CD14-positive monocyte (primary cell): ENCODE measurements at regions not wholly inside any gene's neighbourhood (a gene's known extent, or its start where the extent isn't known, plus 50 kb on each side); places are given as distances from the start of the nearest gene placed in this dataset.

Experiments used
- DNase-seq, 3 donors: peaks; one replicate each; pipeline ENCODE4 v3.0.0-alpha.2; 2011 to 2022
- H2AFZ ChIP-seq: 2 replicates; pipeline ENCODE4 v1.6.0; 2012; ENCODE audit warnings: mild to moderate bottlenecking, low read depth, low read length, inconsistent platforms; ENCODE audit not compliant: insufficient read depth, poor library complexity, severe bottlenecking
- H3K27ac ChIP-seq, 2 donors: 1 replicate in 1 of 2; 2 replicates in 1 of 2; pipeline ENCODE4 v1.5.1; 2012 to 2013; ENCODE audit warnings: low read length in 2 of 2, control low read depth in 1 of 2, inconsistent platforms in 1 of 2, low read depth in 1 of 2, mild to moderate bottlenecking in 1 of 2
- H3K27me3 ChIP-seq, 2 donors: one replicate each; pipeline versions ENCODE4 v1.6.0 to v1.6.1; 2011 to 2013; ENCODE audit warnings: low read length in 2 of 2; ENCODE audit not compliant: control insufficient read depth in 2 of 2, insufficient read depth in 2 of 2
- H3K36me3 ChIP-seq, 2 donors: replicated peaks in 1 of 2; 1 replicate in 1 of 2; 2 replicates in 1 of 2; pipeline versions ENCODE4 v1.5.1 to v1.6.1; 2012 to 2013; ENCODE audit warnings: low read length in 2 of 2, control low read depth in 1 of 2, inconsistent platforms in 1 of 2, mild to moderate bottlenecking in 1 of 2; ENCODE audit not compliant: insufficient read depth in 2 of 2, control insufficient read depth in 1 of 2
- H3K4me1 ChIP-seq, 2 donors: 1 replicate in 1 of 2; 2 replicates in 1 of 2; pipeline versions ENCODE4 v1.5.1 to v1.6.1; 2012 to 2013; ENCODE audit warnings: low read length in 2 of 2, control low read depth in 1 of 2, inconsistent platforms in 1 of 2, mild to moderate bottlenecking in 1 of 2, moderate library complexity in 1 of 2; ENCODE audit not compliant: insufficient read depth in 2 of 2, control insufficient read depth in 1 of 2
- H3K4me2 ChIP-seq: replicated peaks from 2 replicates; pipeline ENCODE3; 2012; ENCODE audit warnings: low read length, moderate library complexity, mild to moderate bottlenecking; ENCODE audit not compliant: poor library complexity, severe bottlenecking; ENCODE audit errors: extremely low read depth
- H3K4me3 ChIP-seq, 3 experiments: fragments of 200-600 bp in 1 of 3; sonication (generic) in 1 of 3; replicated peaks in 1 of 3; 1 replicate in 2 of 3; 2 replicates in 1 of 3; pipeline ENCODE4 v1.5.1; 2011 to 2013; ENCODE audit warnings: low read length in 3 of 3, mild to moderate bottlenecking in 3 of 3, control low read depth in 2 of 3, low read depth in 2 of 3, inconsistent platforms in 1 of 3, moderate library complexity in 1 of 3
- H3K79me2 ChIP-seq: 2 replicates; pipeline ENCODE4 v1.6.0; 2012; ENCODE audit warnings: mild to moderate bottlenecking, control low read depth, inconsistent platforms, low read length, moderate library complexity; ENCODE audit not compliant: insufficient read depth
- H3K9ac ChIP-seq: 2 replicates; pipeline ENCODE4 v1.6.0; 2017; ENCODE audit warnings: low read length, mild to moderate bottlenecking; ENCODE audit not compliant: insufficient read depth, poor library complexity, severe bottlenecking
- H3K9me3 ChIP-seq, 2 donors: replicated peaks in 1 of 2; 1 replicate in 1 of 2; 2 replicates in 1 of 2; pipeline versions ENCODE4 v1.5.1 to v1.6.1; 2012 to 2013; ENCODE audit warnings: low read length in 2 of 2, control low read depth in 1 of 2; ENCODE audit not compliant: control insufficient read depth in 1 of 2, insufficient read depth in 1 of 2
- H4K20me1 ChIP-seq: 2 replicates; pipeline ENCODE4 v1.6.0; 2012; ENCODE audit warnings: mild to moderate bottlenecking, low read length, control low read depth, moderate library complexity; ENCODE audit not compliant: insufficient read depth
- H3K27ac Mint-ChIP-seq, 7 donors: one replicate each; pipeline ENCODE4 v1.8.0; 2020; ENCODE audit warnings: mild to moderate bottlenecking in 7 of 7, mixed read lengths in 7 of 7, moderate library complexity in 6 of 7, inconsistent platforms in 2 of 7
- H3K27me3 Mint-ChIP-seq, 3 donors: one replicate each; pipeline ENCODE4 v1.8.0; 2021 to 2022; ENCODE audit warnings: low read depth in 3 of 3, mild to moderate bottlenecking in 3 of 3, mixed read lengths in 3 of 3, moderate library complexity in 3 of 3, inconsistent platforms in 1 of 3
- H3K36me3 Mint-ChIP-seq, 2 donors: one replicate each; pipeline ENCODE4 v1.8.0; 2020; ENCODE audit warnings: mixed read lengths in 2 of 2, inconsistent platforms in 1 of 2, mild to moderate bottlenecking in 1 of 2
- H3K4me1 Mint-ChIP-seq: one replicate; pipeline ENCODE4 v1.8.0; 2020; ENCODE audit warnings: mild to moderate bottlenecking, mixed read lengths
- H3K4me3 Mint-ChIP-seq, 2 donors: one replicate each; pipeline ENCODE4 v1.8.0; 2020; ENCODE audit warnings: mild to moderate bottlenecking in 2 of 2, mixed read lengths in 2 of 2, moderate library complexity in 1 of 2
- H3K9me3 Mint-ChIP-seq, 7 donors: one replicate each; pipeline ENCODE4 v1.8.0; 2020 to 2022; ENCODE audit warnings: mixed read lengths in 7 of 7, mild to moderate bottlenecking in 6 of 7, moderate library complexity in 6 of 7, inconsistent platforms in 2 of 7
- CTCF ChIP-seq: fragments of 200-600 bp; IDR thresholded peaks from one replicate; pipeline ENCODE4 v1.8.0; 2022; ENCODE audit warnings: antibody characterized with exemption, mild to moderate bottlenecking
- WGBS: methylation state at CpG from one replicate; pipeline ENCODE4 v1.1.5; 2013; ENCODE audit warnings: missing lambda C conversion rate; ENCODE audit not compliant: insufficient coverage; 5-methylcytosine and 5-hydroxymethylcytosine counted together
- intact Hi-C, 2 donors: fragments of 100-400 bp; cut with micrococcal nuclease; formaldehyde crosslinking; loops; one replicate each; pipeline versions ENCODE4 v1.15.0 to v1.15.1; 2023

GRCh38 chr20:57080796-57081195 lies 185.6 kb downstream of the BMP7 start:
- Histone ChIP-seq H3K4me3 (no peak overlapping the region), H3K36me3 (no peaks in the 10 kb centered on the region), H3K4me2 (no peak overlapping the region), H4K20me1 (no peaks in the 10 kb centered on the region), H3K9me3 (peaks cover 16 to 27% of the 10 kb centered on the region in 2 donors), H3K27ac (no peak overlapping the region), H3K9ac (no peak overlapping the region), H2AFZ (no peak overlapping the region), H3K4me1 (no peaks in the 10 kb centered on the region), H3K79me2 (no peaks in the 10 kb centered on the region), H3K27me3 (no peaks in the 10 kb centered on the region)
- intact Hi-C loops, result no loop called here
- Mint-ChIP-seq H3K4me3 (no peak overlapping the region), H3K36me3 (no peaks in the 10 kb centered on the region), H3K27ac (no peak overlapping the region), H3K4me1 (no peaks in the 10 kb centered on the region), H3K27me3 (peaks cover 2 to 5% (median 3%) of the 10 kb centered on the region in 3 donors), H3K9me3 (peaks cover 12 to 28% (median 25%) of the 10 kb centered on the region in 7 donors)
- no peak for DNase-seq
- no peak for TF ChIP-seq CTCF

GRCh38 chr20:57082357-57082945 lies 184.0 kb downstream of the BMP7 start:
- Histone ChIP-seq H3K9me3 (peaks cover 5 to 27% of the 10 kb centered on the region in 2 donors), H4K20me1 (no peaks in the 10 kb centered on the region), H2AFZ (no peak overlapping the region), H3K27ac (no peak overlapping the region), H3K36me3 (no peaks in the 10 kb centered on the region), H3K79me2 (no peaks in the 10 kb centered on the region), H3K4me3 (no peak overlapping the region), H3K9ac (no peak overlapping the region), H3K4me2 (no peak overlapping the region), H3K4me1 (no peaks in the 10 kb centered on the region), H3K27me3 (no peaks in the 10 kb centered on the region)
- Mint-ChIP-seq H3K27ac (peak overlapping the region in 3 of 7 donors; percentile 20 to 73 (median 26)), H3K4me3 (no peak overlapping the region), H3K27me3 (peaks cover 2 to 4% (median 3%) of the 10 kb centered on the region in 3 donors), H3K9me3 (peaks cover 4 to 23% (median 18%) of the 10 kb centered on the region in 7 donors), H3K4me1 (no peaks in the 10 kb centered on the region), H3K36me3 (no peaks in the 10 kb centered on the region)
- intact Hi-C loops, result no loop called here
- no peak for DNase-seq
- WGBS, result 77% methylated on average over 10 of the region's 13 CpGs
- no peak for TF ChIP-seq CTCF
